DMS53 (cell line): ENCODE measurements at regions not wholly inside any gene's neighbourhood (a gene's known extent, or its start where the extent isn't known, plus 50 kb on each side); places are given as distances from the start of the nearest gene placed in this dataset.
"Not testable (repeated sequence)": the region's sequence is repeated elsewhere in the genome, so short reads cannot be mapped to it uniquely, and the experiment has no call there.

Source experiments
- DNase-seq: peaks from one replicate; lab custom pipeline; 2025; lab: John Stamatoyannopoulos, UW

DNA sequence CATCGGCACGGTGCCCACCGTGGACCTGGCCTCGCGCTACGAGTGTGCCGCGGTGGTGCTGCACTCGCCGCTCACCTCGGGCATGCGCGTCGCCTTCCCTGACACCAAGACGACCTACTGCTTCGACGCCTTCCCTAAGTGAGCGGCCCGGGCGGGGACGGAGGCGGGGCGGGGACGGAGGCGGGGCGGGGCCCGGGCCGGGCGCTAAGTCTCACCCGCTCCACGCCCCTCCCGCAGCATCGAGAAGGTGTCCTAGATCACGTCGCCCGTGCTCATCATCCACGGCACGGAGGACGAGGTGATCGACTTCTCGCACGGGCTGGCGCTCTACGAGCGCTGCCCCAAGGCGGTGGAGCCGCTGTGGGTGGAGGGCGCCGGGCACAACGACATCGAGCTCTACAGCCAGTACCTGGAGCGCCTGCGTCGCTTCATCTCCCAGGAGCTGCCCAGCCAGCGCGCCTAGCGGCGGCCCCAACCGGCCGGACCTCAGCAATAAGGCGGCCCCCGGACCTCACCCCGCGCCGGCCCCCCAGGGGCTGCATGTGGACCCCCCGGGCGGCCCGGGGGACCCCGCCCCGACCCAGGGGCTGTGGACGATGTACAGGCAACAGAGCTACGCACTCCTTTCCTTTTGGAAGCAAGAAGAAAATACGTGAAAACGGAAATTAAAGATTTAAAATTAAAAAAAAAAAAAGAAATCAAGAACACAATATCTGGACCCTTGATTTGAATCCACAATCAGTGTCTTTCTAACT, 198.8 kb downstream of the USP22 start:
- DNase-seq: peak; percentile 70

DNA sequence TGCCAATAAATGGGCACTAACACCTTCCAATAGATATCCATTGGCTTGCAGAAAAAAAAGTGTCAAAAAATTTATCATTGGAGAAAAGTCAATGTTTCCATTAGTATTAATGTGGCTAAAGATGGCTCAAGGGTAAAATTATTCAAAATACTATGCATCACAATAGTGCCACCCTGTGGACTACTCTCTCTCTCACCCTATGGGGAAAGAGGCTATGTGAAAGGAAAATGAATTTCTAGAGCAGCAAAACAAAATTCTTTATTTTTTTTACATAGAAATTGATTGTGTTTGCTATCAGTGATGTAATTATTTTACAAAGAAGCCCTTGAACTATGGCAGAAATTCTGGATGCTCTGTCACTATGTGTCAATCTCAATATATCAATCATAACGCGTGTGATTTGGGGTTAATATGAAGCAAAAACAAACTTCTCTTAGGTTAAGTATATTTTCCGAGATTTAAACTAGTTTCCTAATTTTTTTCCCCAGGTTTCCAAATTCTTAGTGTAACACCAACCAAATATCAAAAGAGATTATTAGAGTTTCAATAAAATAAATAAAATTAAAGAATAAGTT, 193.9 kb downstream of the USP22 start:
- DNase-seq: not testable (repeated sequence)

DNA sequence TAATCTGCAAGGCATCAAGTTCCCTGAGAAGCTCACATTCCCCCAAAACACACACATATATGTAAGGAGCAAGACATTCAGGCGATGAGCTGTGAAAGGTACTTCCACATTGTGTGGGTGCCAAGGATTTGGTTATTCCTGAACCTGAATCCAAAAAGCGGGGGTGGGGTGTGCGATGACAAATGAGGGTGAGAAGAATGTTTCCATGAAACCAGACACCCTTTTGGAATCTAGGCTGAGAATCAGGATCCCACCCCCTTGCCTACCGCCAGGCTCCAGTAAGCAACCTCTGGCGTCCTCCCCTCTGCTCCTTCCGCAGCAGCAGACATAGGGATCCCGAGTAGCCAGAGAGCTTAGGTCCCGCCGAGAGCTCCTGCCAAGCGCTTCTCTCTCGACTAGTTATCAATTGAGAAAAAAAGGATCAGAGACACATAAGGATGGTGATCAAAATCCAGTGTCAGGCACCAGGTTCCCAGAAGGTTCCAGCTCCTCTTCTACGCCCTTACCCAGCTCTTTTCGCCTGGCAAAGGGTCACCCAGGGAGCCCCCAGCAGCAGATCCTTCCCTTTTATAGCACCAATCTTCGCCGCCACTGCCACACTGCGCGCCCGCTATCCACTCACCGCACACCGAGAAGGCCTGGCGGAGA, 191.1 kb downstream of the USP22 start:
- peak; percentile 45 for DNase-seq

DNA sequence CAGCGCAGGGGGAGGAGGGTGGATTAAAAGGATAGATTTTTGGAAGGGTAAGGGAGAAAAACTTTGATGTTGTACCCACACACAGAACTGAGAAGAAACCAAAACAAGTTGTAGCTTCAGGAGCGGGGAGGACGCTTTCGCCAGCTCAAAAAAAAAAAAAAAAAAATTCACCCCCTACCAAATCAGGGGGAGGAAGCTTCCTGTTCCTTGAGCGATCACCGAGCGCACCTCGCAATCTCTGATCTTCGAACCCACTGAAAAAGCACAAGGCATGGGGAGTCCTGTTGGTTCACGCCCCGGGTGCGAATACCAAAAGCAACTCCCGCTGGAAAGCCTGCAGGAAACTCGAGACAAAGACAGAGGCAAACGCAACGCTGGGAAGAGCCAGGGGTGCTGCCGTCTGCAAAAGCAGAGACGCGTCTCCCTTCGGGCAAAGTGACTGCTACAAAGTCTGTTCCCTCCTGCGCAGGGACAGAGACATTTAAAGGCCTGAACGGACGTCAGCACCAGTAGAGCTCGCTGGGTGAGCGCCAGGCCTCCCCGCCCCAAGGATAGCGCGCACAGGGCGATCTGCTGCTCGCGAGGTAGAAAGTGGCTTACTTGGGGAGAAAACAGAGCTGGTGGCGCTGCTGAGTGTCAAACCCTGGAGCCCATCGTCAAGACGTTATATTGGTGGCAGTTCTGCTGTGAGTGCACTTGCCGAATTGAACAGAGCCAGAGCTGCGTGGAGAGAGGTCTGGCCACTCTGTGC, 190.4 kb downstream of the USP22 start:
- DNase-seq: peak; percentile 72

DNA sequence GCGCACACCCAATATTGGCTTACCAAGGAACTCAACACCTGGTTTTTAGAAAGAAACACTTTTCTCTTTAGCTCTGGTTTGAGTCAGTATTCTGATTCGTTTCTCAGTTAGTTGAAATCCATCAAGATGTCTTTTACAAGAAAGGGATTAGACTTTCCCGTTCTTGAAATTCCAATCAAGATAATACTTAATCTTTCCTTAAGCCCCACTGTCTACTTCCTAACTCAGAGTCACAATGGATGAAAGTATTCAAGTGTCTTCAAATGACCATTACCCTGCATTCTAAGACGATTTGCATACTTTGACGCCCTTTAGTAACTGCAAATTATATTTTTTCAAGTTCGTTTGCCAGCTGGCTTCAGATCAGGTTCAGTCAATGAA, 189.8 kb downstream of the USP22 start:
- DNase-seq: no peak

DNA sequence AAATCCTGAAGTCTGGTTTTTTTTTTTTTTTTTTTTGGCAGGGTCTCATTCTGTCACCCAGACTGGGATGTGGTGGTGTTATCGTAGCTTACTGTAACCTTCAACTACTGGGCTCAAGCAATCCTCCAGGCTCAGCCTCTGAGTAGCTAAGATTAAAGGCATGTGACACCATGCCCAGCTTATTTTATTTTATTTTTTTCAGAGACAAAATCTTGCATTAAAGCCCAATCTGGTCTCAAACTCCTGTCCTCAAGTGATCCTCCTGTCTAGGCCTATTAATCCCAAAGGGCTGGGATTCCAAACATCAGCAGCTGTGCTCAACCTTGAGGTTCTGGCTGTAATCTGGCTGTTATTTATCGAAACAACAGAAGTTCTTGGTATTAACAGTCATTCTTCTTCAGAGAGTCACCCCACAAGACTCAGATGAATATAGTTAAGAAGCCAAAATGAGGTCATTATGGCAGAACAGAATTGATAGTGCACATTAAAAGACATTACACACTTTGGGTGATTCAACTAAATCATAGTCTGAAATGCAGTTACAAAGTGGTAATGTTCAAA, 186.8 kb downstream of the USP22 start:
- not testable (repeated sequence) for DNase-seq

DNA sequence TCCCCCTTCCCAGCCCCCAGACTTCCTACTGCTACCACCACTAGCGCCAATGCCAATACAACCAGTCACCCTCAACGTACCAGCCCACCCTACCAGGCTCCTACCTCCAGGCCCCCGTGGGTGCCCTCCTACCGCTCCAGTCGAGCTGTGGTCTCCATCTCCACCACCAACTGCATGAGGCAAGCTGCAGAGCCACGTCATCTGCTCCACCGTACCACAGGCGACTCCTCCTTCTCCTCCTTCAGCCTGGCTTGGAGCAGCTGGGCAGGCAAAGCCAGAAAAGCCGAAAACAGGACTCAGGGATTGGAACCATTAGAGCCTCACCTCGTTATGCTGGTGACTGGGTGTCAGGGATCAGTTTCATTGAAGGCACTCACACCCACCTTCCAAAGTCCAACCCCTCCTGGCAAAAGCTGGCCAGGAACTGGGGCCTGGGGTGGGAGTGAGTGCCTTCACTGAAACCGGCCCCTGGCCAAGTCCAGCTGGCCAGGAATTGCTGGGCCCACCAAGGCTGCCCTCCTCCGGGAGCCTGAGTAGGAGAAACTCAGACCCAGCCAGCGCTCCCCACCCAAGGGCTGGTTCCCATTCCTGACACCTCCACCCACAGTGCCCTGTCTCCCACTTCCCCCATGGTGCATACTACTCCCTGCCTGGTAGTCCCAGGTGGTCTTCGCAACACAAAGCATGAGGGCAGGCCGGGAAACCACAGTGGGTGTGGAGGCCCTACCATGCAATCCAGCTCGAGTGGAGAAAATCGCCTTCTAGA, 176.2 kb downstream of the USP22 start:
- DNase-seq: not testable (repeated sequence)

DNA sequence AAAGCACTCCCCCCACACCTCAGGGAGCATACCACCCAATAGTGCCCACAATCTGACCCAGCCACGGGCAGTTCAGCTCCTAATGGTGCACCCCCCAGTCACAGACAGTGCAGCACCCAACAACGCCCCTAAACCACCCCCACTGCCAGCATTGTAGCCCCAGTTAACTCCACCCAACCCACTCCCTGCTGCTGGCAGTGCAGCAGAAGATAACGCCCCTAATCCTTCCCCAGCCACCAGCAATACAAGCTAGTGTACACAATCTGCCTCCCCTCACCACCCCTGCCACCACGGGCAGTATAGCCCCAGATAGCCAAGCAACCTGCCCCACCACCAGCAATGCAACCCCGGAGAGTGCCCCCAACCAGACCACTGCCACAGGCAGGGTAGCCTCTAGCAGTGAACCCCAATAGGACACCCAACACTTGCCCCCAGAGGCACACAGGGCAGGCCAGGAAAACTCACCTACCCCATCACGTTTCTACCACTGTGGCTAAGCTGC, 175.3 kb downstream of the USP22 start:
- DNase-seq: not testable (repeated sequence)

DNA sequence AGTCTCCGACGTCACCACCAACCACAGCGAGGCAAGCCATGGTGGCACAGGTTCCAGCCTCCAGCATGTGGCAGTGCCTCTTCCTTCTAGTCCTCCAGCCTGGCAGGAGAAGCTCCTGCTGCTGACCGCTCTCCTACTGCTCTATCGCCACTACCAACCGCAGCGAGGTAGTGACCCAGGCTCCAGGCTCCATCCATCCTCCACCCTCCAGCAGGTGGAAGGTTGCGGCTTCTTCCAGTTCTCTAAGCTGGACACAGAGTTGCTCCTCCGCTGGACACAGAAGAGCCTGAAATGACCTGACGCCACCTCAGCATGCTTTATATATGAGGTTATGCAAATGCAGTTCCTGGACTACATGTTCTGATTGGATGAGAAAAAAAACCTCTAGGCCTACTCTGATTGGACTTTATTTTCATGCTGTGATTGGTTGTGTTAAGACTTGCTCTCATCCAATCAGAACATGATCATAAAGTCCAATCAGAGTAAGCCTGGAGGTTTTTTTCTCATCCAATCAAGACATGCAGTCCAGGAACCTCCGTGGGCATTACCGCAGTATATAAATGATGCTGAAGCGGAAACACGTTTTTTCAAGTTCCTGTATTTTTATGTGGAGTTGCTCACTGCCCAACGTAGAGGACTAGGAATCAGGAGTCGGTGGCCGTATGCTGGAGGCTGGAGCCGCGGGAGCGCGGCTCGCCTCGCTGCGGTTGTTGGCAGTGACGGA, 174.7 kb downstream of the USP22 start:
- peak; percentile 66 for DNase-seq

DNA sequence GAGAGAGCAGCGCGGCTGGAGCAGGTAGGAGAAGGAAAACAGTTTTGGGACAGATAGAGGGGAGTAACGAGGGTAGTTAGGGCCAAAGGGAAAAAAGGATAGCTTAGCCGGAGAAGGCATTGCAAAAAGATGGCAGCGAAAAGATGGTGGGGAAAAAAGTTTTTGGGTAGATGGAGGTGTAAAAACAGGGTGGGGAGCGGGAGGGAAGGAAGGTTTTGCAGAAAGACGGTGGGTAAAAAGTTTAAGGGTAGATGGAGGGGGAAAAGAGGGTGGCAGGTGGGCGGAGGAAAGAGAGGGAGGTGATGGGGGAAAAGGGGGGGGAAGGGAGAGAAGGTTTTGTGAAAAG, 174.2 kb downstream of the USP22 start:
- DNase-seq: not testable (repeated sequence)

DNA sequence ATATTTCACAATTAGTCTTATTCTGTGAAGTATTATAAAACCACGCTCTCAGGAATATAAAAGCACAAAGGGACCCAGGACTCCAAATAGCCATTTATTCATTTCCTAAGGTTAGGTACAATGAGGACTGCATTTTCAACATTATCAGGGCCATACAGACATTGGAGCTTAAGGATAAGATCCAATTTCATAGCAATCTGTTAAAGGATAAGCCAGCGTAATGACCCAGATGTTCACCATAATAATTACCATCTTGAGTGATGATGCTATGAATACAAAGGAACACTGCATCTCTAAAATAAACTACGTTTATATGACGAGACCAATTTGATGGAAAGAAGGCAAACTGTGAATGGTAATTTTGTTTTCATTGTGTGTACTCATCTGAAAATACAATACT, 169.6 kb downstream of the USP22 start:
- not testable (repeated sequence) for DNase-seq

DNA sequence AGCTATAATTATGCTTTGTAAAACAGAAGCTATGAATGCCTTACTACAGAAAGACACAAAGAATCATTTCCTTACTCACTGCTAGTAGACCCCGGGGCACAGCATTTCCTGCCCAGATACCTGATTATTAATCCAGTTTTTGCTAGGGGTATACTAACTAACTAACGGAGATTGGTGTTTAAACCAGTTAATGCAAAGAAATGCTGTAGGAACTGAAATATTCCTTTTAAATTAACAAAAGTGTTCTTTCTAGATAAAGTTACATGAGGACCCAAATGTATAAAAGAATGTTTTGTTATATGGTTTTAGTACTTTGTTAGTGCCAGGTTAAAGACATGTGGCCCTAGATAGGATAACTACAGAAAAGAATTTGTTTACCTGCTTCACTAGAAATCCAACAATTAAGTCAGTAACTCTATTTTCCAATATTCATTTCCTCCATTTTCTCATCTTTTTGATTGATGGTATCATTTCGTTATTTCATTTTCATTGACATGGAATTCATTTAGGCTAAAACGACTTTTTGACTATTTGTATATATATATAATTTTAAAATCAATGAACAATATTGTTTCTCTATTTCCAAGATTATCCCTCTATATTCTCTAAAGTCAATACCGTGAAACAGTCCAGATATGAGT, 169.0 kb downstream of the USP22 start:
- not testable (repeated sequence) for DNase-seq

DNA sequence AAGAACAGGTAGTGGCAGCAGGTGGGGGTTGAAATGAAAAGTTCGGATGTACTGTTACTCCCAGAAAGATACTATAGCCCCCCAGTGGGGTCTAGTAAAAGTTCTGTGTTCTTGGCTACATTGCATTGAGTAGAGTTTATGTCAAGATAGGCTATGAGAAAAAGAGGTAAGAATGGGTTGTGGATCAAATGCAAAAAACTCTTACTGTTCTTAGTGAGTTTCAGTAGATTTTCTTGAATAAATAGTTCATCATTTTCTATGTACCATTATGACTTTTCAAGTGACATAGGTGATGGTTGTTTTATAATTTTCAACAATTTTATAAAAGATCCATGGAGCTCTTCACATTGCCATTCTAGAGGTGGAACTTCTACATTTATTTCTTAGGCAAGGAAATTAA, 165.4 kb downstream of the USP22 start:
- DNase-seq: not testable (repeated sequence)

DNA sequence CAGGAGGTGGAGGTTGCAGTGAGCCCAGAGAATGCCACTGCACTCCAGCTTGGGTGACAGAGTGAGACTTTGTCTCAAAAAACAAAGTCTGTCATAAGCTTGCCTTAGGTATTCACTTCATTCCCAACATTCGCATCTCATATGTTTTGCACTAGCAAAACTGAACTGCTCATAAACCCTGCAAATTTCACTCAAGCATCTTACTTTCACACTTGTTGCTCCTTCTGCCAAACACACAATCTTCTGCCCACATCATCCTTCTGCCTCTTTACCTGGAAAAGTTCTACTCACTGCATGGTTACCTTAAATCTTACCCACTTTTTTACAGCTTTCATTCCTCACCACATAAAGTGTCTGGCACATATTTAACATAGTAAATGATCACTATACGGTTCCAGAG, 152.5 kb downstream of the USP22 start:
- DNase-seq: no peak

DNA sequence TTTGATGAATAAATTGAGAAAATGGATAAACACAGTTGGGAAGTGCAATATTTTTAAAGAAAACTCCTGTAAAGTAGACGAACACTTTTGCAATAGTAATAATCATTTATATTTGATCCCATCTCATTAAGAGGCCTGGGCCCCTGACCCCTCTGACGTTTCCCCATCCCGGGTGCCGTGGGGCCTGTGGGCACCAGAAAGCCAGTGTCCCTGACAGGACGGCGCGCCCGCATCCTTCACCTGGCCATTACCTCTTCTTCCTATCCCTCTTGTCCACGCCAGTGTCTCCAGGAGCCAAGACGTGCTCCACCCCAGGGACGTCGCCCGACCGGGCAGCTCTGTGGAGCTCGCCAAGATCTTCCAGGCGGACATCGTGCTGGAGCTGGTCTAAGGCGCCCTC, 147.4 kb downstream of the USP22 start:
- not testable (repeated sequence) for DNase-seq

DNA sequence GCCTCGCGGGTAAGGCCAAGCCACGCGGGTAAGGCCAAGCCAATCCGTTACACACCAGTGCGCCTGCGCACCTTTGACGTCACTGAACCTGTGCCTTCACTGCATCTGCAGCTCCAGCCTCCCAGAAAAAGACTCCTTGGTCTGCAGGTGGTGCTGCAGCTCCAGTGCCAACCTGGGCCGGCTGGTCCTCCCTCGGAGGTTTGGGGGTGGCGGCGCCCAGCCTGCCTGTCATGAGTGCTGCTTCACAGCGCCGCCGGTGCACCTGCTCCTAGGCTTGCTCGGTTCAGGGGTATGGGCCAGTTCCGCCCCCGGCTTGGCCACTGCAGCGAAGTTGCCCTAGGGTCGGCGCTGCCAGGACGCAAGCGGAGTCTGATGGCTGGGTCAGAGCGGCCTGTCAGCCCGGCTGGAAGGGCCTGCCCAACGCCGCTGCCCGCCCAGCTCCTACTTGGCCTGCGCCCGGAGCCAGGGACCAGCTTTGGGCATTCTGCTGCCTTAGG, 146.6 kb downstream of the USP22 start:
- no peak for DNase-seq

DNA sequence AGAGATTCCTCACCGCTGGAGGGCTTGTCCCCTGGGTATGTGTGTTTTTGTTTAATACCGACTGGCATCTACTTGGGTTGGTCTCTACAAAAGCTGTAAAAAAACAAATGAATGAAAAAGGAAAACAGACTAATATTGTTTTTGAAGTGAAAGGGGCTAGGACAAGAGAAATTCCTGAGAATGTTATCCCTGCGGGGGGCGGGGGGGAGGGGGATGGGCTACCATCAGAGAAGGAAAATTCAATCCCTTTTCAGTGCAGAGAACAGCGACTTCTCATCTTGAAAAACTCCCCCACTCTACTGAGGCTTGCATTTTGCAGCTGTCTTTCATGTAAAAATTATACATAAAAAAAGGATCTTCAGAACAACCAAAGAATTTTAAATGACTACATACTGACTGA, 144.1 kb downstream of the USP22 start:
- not testable (repeated sequence) for DNase-seq

DNA sequence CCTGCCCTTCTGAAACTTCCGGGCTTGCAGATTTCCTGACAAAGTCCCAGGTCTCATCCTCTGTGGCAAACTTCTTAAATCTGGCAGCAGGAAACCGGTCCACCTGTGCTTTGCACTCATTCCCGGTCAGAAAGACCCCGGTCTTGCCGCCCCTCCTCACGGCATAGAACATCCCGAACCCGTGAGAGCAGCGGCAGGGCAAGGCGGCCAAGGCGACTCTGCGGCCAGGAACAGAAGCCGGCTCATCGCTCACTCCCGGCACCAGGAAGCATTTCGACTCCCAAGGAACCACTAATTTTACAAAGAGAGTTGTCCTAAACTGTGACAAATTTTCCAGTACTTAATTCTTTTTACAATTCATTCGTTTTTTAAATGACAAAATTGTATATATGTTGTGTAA, 140.3 kb downstream of the USP22 start:
- DNase-seq: not testable (repeated sequence)

DNA sequence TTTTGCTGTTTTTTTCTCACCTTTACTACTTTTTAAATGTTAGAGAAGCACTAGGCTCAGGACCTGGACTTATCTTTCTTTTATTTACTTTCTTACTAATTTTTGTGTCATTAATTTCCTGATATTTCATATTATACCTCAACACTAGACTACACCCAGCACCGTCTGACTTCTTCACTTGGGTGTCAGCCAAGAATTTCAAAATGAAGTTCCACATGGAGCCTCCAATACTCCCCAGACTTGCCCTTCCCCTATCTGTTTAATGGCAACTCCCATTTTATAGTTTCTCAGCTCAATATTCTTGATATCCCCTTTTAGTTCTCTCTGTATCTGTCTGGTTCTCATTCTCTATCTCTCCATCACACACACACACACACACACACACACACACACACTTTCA, 139.3 kb downstream of the USP22 start:
- not testable (repeated sequence) for DNase-seq
